Duodenal mucosa (tissue), 2 donors: ENCODE measurements at regions not wholly inside any gene's neighbourhood (a gene's known extent, or its start where the extent isn't known, plus 50 kb on each side); places are given as distances from the start of the nearest gene placed in this dataset.
"Not testable (repeated sequence)": the region's sequence is repeated elsewhere in the genome, so short reads cannot be mapped to it uniquely, and the experiment has no call there.

ENCODE experiments used
- H3K27ac ChIP-seq: one replicate; pipeline ENCODE4 v1.7.0; 2013; ENCODE audit warnings: low read depth, low read length
- H3K27me3 ChIP-seq, 2 donors: one replicate each; pipeline ENCODE4 v1.7.0; 2013; ENCODE audit warnings: low read length in 2 of 2, control low read depth in 1 of 2; ENCODE audit not compliant: insufficient read depth in 2 of 2, control insufficient read depth in 1 of 2
- H3K36me3 ChIP-seq, 2 donors: one replicate each; pipeline ENCODE4 v1.7.0; 2013; ENCODE audit warnings: low read length in 2 of 2, control low read depth in 1 of 2; ENCODE audit not compliant: insufficient read depth in 2 of 2, control insufficient read depth in 1 of 2
- H3K4me1 ChIP-seq, 2 donors: one replicate each; pipeline ENCODE4 v1.7.0; 2013; ENCODE audit warnings: low read length in 2 of 2, control low read depth in 1 of 2; ENCODE audit not compliant: insufficient read depth in 2 of 2, control insufficient read depth in 1 of 2
- H3K4me3 ChIP-seq, 2 donors: one replicate each; pipeline ENCODE4 v1.7.0; 2013; ENCODE audit warnings: low read length in 2 of 2, low read depth in 1 of 2
- H3K9ac ChIP-seq, 2 donors: one replicate each; pipeline ENCODE4 v1.7.0; 2013; ENCODE audit warnings: low read length in 2 of 2, low read depth in 1 of 2
- H3K9me3 ChIP-seq, 2 donors: one replicate each; pipeline ENCODE4 v1.7.0; 2013; ENCODE audit warnings: low read length in 2 of 2, control low read depth in 1 of 2; ENCODE audit not compliant: control insufficient read depth in 1 of 2

- Histone ChIP-seq H3K9me3 (no peaks in the 10 kb centered on the region), H3K27me3 (no peaks in the 10 kb centered on the region), H3K36me3 (no peaks in the 10 kb centered on the region), H3K4me1 (no peaks in the 10 kb centered on the region), H3K4me3 (no peak overlapping the region), H3K27ac (no peak overlapping the region), H3K9ac (no peak overlapping the region)
These were observed 385.2 kb downstream of the GPAT3 start for GRCh38 chr4:83921124-83921523.

GRCh38 chr4:83920375-83920774 is 384.5 kb downstream of the GPAT3 start:
- Histone ChIP-seq H3K27ac (no peak overlapping the region), H3K27me3 (no peaks in the 10 kb centered on the region), H3K9ac (no peak overlapping the region), H3K4me3 (no peak overlapping the region), H3K36me3 (no peaks in the 10 kb centered on the region), H3K9me3 (no peaks in the 10 kb centered on the region), H3K4me1 (no peaks in the 10 kb centered on the region)

GRCh38 chr4:83917572-83917971 is 381.7 kb downstream of the GPAT3 start:
- no peaks in the 10 kb centered on the region for H3K9me3 ChIP-seq
- H3K27me3 ChIP-seq: no peaks in the 10 kb centered on the region
- H3K36me3 ChIP-seq: no peaks in the 10 kb centered on the region

DNA sequence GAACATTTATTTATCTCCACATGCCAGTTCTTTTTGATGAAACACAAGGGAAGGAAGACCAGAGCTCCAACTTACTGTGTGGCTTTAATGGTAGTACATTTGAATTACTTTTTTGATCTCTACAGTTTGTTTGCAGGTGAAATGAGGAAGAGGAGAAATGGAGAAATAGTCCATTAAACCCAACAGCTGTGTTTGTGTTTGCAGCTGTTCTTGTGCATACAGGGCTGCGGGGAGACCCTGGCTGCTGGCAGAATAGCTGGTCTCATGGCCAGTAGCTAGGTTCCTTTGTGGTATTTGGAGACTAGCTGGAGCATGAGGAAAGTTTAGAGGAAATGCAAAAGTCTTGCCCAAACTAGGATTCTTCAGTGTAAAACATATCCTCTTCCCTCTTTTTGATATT is 374.8 kb downstream of the GPAT3 start:
- Histone ChIP-seq H3K4me3 (no peak overlapping the region), H3K9me3 (no peaks in the 10 kb centered on the region), H3K4me1 (no peaks in the 10 kb centered on the region), H3K9ac (no peak overlapping the region), H3K27me3 (no peaks in the 10 kb centered on the region), H3K27ac (no peak overlapping the region), H3K36me3 (no peaks in the 10 kb centered on the region)

More at GRCh38 chr4:83917572-83917971, 381.7 kb downstream of the GPAT3 start:
- Histone ChIP-seq H3K9ac (no peak overlapping the region), H3K4me3 (no peak overlapping the region), H3K4me1 (no peaks in the 10 kb centered on the region), H3K27ac (no peak overlapping the region)

DNA sequence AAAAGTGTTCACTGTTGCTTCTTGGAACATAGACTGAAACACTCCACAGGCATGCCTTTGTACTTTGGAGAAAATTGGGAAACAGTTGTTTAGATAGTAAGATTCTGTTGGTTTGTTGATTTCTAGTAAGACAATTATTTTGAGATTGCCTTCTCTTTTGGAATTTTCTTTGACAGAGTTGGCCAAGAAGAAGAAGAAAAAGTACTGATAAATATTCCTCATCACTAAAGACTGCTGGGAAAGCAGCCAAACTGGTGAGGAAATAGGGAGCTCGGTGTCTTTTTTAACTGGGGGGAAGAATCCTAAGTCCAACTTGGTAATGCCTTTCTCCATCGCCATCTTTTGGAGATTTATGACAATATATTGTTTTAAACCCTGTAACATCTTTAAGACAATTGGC is 370.7 kb downstream of the GPAT3 start:
- Histone ChIP-seq H3K9ac (no peak overlapping the region), H3K9me3 (no peaks in the 10 kb centered on the region), H3K27ac (no peak overlapping the region), H3K4me3 (no peak overlapping the region), H3K36me3 (no peaks in the 10 kb centered on the region), H3K27me3 (no peaks in the 10 kb centered on the region), H3K4me1 (no peaks in the 10 kb centered on the region)

- no peaks in the 10 kb centered on the region for H3K27me3 ChIP-seq
- H3K9me3 ChIP-seq: no peaks in the 10 kb centered on the region
- H3K4me1 ChIP-seq: no peaks in the 10 kb centered on the region
- no peak overlapping the region for H3K27ac ChIP-seq
- no peak overlapping the region for H3K4me3 ChIP-seq
- no peaks in the 10 kb centered on the region for H3K36me3 ChIP-seq
- no peak overlapping the region for H3K9ac ChIP-seq
These were observed 370.0 kb downstream of the GPAT3 start for GRCh38 chr4:83905952-83906351.

DNA sequence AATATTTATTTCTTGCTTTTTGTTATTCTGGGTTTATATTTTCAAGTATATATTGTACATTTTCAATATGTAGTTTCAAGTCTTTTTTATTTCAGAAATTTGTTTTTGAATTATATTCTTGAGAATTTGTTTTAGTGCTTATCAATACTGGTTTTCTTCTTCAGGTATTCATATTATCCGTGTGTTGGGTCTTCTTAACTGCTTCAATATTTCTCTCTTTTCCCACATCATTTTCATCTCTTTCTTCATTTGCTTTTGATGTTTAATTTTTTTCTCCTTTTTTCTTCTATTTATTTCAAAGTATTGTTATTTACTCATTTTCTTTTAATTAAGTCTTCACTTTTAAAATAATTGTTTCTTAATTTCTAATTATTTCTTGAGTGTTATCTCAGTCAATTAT is 367.8 kb downstream of the GPAT3 start:
- H3K4me1 ChIP-seq, H3K9me3 ChIP-seq, H3K4me3 ChIP-seq, H3K27ac ChIP-seq, H3K27me3 ChIP-seq, H3K36me3 ChIP-seq, H3K9ac ChIP-seq: not testable (repeated sequence)

GRCh38 chr4:83894831-83895230 is 358.9 kb downstream of the GPAT3 start:
- Histone ChIP-seq H3K36me3 (no peaks in the 10 kb centered on the region), H3K4me3 (no peak overlapping the region), H3K9ac (no peak overlapping the region), H3K4me1 (no peaks in the 10 kb centered on the region), H3K27ac (no peak overlapping the region), H3K27me3 (no peaks in the 10 kb centered on the region), H3K9me3 (no peaks in the 10 kb centered on the region)

DNA sequence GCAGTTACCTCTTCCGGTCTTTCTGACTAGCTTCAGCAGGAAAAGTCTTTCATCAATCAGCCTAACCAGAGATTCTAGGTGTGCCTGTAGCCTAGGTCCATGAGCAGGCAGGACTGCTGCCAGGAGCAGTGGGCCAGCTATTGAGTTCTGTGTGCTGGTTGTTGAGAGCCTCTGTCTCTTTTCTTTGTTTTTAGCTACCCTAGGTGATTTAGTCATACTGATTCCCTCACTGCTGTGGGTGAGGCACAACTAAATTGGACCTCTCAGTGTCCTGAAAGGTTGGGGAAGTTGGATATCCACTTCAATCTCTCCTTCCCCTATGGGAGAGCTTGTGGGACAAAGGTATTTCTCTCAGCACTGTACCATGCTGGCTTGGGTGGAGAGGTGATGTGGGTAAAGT is 354.9 kb downstream of the GPAT3 start:
- no peaks in the 10 kb centered on the region for H3K27me3 ChIP-seq
- no peaks in the 10 kb centered on the region for H3K36me3 ChIP-seq
- no peak overlapping the region for H3K4me3 ChIP-seq
- H3K27ac ChIP-seq: no peak overlapping the region
- H3K4me1 ChIP-seq: no peaks in the 10 kb centered on the region
- H3K9ac ChIP-seq: no peak overlapping the region
- no peaks in the 10 kb centered on the region for H3K9me3 ChIP-seq

- H3K4me1 ChIP-seq: no peaks in the 10 kb centered on the region
- no peak overlapping the region for H3K27ac ChIP-seq
- H3K9me3 ChIP-seq: no peaks in the 10 kb centered on the region
- H3K27me3 ChIP-seq: no peaks in the 10 kb centered on the region
- no peaks in the 10 kb centered on the region for H3K36me3 ChIP-seq
- H3K4me3 ChIP-seq: no peak overlapping the region
- H3K9ac ChIP-seq: no peak overlapping the region
These were observed 354.3 kb downstream of the GPAT3 start for GRCh38 chr4:83890231-83890630.

DNA sequence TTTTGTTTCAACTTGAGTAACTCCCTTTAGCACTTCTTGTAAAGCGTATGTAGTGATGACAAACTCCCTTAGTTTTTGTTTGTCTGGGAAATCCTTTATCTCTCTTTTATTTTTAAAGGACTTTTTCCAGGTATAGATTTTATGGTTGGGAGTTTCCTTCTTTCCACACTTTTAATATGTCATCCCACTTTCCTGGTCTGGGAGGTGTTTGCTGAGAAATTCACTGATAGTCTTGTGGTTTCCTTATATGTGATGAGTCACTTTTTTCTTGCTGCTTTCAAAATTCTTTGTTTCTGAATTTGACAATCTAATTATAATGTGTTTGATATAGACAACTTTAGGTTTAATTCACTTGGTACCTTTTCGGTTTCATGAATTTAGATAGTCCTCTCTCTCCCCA is 353.9 kb downstream of the GPAT3 start:
- H3K9me3 ChIP-seq: no peaks in the 10 kb centered on the region
- no peaks in the 10 kb centered on the region for H3K4me1 ChIP-seq
- no peaks in the 10 kb centered on the region for H3K27me3 ChIP-seq
- H3K9ac ChIP-seq: no peak overlapping the region
- no peak overlapping the region for H3K27ac ChIP-seq
- no peaks in the 10 kb centered on the region for H3K36me3 ChIP-seq
- H3K4me3 ChIP-seq: no peak overlapping the region
